ENCODE measurements at regions not wholly inside any gene's neighbourhood (a gene's known extent, or its start where the extent isn't known, plus 50 kb on each side); places are given as distances from the start of the nearest gene placed in this dataset.
A peak's percentile ranks its signal among the peaks of the same experiment; 100 is the strongest.

DNA sequence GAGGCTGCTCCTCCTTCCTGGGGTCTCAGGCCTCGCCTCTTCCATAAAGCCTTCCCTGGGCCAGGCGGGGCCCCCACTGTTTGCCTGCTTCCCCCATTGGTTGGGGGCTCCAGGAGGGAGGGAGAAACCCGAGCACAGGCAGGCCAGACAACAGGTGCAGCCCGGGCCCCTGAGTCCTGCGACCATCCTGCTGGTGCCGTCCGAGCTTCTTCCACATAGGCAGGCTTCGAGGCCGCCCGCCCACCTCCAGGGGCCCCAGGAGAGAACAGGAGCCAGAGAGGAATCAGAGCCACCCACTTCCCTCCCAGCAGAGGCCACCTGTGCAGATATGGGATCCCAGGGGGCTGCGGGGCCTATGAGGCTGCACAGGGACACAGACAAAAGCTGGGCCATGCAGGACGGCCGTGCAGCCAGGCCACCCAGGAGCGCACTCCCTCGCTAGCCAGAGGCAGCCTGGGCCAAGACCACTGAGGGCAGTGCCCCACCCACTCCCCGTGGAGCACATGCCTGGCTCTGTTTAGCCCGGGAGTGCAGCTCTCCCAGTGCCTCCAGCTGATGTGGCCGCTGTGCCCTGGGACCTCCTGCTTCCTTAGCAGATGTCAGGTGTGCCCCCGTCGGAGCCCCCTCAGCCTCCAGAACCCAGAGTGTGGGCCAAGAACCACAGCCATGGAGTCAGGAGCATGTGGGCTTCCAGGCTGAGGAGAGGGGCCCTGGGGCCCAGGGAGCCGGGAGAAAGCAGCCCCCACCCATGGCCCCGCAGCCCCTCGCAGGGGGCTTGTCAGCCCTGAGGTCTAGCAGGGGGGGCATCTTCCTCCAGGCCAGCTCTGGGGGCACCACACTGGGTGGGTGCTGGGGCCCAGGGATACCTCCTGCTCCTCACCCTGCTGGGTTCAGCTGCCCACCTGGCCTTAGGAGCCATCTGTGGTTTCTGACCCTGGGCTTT, 59.9 kb upstream of the INPP5A start:
- peak; percentile 27 for DNase-seq
- H3K27me3 Mint-ChIP-seq (ENCODE audit: low read depth, poor library complexity): peaks cover 24% of the 10 kb centered on the region
- no peak overlapping the region for H3K27ac Mint-ChIP-seq
- H3K4me1 Mint-ChIP-seq: peaks cover 22% of the 10 kb centered on the region
- no peak for TF ChIP-seq CTCF (IDR thresholded peaks at IDR 0.05)
- H3K9me3 Mint-ChIP-seq: peaks cover 14% of the 10 kb centered on the region
- no peak overlapping the region for H3K4me3 Mint-ChIP-seq
- no peaks in the 10 kb centered on the region for H3K36me3 Mint-ChIP-seq (ENCODE audit: low read depth)

DNA sequence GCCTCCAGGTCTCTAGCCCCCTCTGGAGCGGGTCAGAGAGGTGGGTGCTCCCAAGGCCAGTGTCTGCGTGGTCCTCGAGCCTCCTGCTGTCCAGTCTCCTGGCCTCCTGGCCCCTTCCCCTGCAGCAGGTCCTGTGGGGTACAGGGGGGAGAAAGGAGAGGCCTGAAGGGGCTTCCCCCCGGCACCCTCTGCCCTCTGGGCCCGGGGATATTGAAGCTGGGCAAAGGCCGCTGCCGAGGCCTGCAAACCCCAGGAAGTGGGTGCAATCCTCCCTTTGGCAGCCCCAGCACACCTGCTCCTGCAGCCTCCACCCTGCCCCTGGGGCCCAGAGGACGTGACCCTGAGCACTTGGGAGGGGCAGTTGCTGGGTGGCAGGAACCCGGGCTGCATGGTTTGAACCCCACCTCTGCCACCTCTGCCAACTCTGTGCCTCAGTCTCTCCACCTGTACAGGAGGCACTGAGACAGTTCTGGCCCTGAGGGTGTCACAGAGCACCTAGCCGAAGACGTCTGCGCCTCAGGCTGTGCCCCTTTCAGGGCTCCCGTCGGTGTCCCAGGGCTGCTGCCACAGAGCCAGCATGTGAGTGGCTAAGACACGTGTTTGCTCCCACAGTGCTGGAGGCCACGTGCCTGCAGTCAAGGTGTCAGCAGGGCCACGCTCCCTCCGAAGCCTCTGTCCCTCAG, 59.1 kb upstream of the INPP5A start:
- Mint-ChIP-seq H3K27me3 (ENCODE audit: low read depth, poor library complexity) (peaks cover 23% of the 10 kb centered on the region), H3K4me3 (no peak overlapping the region), H3K27ac (no peak overlapping the region), H3K4me1 (peaks cover 22% of the 10 kb centered on the region), H3K9me3 (peaks cover 8% of the 10 kb centered on the region), H3K36me3 (ENCODE audit: low read depth) (no peaks in the 10 kb centered on the region)
- no peak for TF ChIP-seq CTCF (IDR thresholded peaks at IDR 0.05)
- no peak for DNase-seq

DNA sequence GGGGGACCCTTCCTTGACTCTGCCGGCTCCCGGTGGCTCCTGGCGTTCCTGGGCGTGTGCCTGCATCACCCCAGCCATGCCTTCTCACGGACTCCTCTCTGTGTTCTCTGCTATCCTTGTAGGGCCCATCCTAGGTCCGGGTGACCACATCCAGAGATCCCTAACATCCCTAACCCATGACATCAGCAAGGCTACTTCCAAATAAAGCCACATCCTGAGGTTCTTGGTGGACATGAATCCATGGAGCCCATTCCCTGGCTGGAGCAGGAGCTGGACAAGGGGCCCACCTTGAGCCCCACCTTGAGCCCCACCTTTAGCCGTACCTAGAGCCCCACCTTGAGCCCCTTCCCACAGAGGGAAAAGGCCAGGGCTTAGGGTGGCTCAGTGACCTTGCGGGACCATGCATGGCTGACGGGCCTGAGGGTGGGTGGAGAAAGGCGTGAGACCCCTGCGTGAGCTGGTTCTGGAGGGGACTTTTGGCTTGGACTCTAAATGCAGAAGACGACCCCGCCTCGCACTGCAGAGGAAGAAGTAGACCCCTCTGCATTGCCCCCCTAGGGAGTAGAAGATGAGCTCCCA, 58.5 kb upstream of the INPP5A start:
- Mint-ChIP-seq H3K27ac (no peak overlapping the region), H3K4me1 (peaks cover 22% of the 10 kb centered on the region), H3K36me3 (ENCODE audit: low read depth) (no peaks in the 10 kb centered on the region), H3K9me3 (peaks cover 5% of the 10 kb centered on the region), H3K27me3 (ENCODE audit: low read depth, poor library complexity) (peaks cover 18% of the 10 kb centered on the region), H3K4me3 (no peak overlapping the region)
- no peak for TF ChIP-seq CTCF (IDR thresholded peaks at IDR 0.05)
- DNase-seq: no peak

- Mint-ChIP-seq H3K9me3 (peaks cover 5% of the 10 kb centered on the region), H3K36me3 (ENCODE audit: low read depth) (no peaks in the 10 kb centered on the region), H3K27ac (no peak overlapping the region), H3K4me1 (peaks cover 22% of the 10 kb centered on the region), H3K4me3 (no peak overlapping the region), H3K27me3 (ENCODE audit: low read depth, poor library complexity) (peaks cover 22% of the 10 kb centered on the region)
- TF ChIP-seq CTCF (IDR thresholded peaks at IDR 0.05): no peak
- DNase-seq: no peak
Measured at GRCh38 chr10:132479603-132480221, 57.9 kb upstream of the INPP5A start.

DNA sequence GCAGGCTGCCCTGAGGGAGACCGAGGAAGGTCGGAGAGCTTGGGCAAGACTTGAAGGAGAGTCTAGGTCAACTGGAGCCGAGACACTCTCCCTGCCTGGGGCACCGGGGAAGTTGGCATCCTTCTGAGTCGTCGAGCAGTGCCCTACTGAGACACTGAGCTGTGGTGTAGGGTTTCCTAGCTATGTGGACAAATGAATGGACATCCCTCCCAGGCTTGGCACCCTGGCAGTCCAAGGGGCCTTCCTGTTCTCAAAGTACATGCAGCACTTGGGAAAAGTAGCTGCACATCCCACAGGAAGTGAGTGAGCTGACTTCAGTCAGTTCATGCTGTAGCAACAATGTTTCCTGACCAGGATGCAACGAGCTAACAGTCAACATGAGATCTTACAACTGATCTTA, 57.2 kb upstream of the INPP5A start:
- Mint-ChIP-seq H3K27ac (no peak overlapping the region), H3K4me3 (no peak overlapping the region), H3K36me3 (ENCODE audit: low read depth) (no peaks in the 10 kb centered on the region), H3K9me3 (peaks cover 5% of the 10 kb centered on the region), H3K4me1 (peaks cover 27% of the 10 kb centered on the region), H3K27me3 (ENCODE audit: low read depth, poor library complexity) (peaks cover 23% of the 10 kb centered on the region)
- DNase-seq: no peak
- no peak for TF ChIP-seq CTCF (IDR thresholded peaks at IDR 0.05)
